HG02642 (cell line): ENCODE measurements at regions not wholly inside any gene's neighbourhood (a gene's known extent, or its start where the extent isn't known, plus 50 kb on each side); places are given as distances from the start of the nearest gene placed in this dataset.
"Not testable (repeated sequence)": the region's sequence is repeated elsewhere in the genome, so short reads cannot be mapped to it uniquely, and the experiment has no call there.

Source experiments
- ATAC-seq: cut with Tn5 transposase; IDR thresholded peaks from one replicate; pipeline ENCODE4 v1.9.1; 2021; ENCODE audit warnings: mild to moderate bottlenecking; ENCODE audit not compliant: unreplicated experiment, poor library complexity

DNA sequence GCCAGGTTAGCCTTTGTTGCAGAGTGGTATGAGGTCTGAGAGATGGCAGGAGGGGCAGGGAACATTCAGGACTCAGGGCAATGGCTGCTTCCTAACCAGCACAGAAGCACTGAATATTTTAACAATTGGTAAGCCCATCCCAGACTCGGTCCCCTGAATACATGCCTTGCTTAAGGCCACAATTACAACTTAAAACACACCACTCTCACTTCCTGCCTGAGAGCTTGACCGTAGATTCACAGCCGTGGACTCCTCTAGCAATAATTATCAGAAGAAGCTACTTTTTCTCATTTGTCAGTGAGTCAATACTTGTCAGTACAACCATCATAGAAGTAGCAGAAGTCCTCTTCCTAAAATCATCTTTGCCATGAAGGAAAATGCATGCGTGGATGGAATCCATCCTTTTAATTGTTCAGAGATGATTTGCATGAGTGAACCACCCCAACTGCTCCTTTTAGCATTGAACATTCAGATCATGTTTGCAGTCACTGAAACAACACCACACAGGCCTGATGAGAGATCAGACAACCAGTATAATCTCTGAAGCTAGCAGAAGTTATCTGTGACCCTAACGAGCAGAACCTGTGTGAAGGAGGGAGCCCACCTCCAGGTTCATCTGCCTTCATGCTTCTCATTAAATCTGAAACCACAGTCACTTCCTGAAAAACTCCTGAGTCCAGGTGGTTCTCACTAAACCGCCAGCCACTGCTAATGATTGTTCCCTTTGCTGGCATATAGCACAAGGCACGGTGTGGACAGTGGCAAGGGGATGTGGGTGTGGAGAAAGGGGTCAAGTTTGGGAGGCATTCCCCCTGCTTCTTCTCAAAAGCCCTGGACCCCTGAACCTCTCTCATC lies 333.9 kb upstream of the CNR1 start:
- ATAC-seq, result no peak

- no peak for ATAC-seq
These were observed 333.3 kb upstream of the CNR1 start for GRCh38 chr6:88499436-88499835.

- ATAC-seq, result not testable (repeated sequence)
These were observed 331.3 kb upstream of the CNR1 start for GRCh38 chr6:88497403-88497802.

DNA sequence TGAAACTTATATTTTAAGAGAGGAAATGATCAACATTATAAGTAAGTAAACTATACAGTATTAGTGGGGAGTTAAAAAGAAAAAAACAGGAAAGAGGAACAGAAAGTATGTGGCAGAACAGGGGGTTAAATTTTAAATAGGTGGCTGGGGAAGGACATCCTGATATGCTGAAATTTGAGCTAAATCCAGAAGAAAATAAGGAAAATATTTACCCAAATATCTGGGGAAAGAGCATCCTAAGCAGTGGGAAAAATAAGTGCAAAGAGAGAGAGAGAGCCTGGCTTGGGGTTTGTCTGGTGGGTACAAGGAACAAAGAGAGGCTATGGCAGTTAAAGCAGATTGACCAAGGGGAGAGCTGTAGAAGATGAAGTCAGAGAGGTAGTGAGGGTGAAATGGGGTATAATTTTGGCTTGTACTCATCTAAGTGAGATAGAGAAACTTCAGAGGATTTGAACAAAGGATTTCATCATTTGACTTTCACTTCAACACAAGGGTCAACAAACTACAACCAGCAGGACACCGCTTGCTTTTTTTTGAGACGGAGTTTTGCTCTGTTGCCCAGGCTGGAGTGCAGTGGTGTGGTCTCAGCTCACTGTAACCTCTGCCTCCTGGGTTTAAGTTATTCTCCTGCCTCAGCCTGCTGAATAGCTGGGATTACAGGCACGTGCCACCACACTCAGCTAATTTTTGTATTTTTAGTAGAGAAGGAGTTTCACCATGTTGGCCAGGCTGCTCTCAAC lies 328.4 kb upstream of the CNR1 start:
- ATAC-seq, result peak; percentile 62

DNA sequence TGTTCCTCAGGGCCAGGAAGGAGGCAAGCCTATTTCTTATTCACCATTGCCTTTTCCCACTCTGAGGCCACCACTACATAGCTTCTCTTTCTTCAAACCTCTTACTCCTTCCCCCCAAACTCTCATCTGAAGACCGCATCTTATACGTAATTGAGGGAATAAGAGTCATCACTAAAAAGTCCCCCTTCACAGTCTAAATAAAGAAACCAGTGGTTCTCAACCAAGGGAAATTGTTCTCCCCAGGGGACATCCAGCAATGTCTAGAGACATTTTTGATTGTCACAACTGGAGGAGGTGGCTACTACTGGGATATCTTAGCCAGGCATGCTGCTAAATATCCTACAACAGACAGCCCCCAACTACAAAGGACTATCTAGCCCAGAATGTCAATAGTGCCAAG lies 327.6 kb upstream of the CNR1 start:
- peak; percentile 50 for ATAC-seq

DNA sequence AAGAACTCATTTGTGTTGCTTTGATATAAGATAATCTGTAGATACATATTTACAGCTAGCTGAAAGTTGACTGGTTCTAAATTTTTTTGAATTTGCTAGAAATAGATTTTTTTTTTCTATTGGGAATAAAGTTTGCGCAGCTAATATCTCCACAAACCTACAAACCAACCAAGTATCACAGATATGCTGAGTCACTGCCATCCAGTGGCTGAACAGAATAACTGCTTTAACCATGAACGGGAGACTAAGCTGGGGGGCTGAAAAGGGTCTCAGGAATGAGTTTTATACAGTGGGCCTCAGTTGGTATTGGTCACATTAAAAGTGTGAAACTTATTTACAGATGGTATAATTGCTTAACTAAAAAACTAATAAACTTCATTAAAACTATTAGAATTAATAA lies 326.7 kb upstream of the CNR1 start:
- no peak for ATAC-seq

DNA sequence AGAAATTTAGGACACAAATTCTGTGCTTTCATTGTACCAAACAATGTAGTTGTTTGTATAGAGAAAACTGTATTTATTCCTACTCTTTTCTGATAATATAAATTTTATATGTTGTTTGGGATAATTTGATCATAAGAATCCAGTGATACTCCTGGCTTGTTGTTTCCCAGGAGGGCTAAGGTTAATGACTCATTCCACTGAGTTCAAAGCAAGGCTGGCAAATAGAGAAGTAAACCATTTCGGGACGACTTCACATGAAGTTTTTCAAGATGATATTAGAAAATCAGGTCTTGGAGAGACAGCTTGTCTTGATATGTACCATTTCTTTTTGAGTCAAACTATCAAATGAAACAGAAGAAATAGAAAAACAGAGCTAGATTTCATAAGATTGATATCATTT lies 326.1 kb upstream of the CNR1 start:
- no peak for ATAC-seq

- ATAC-seq, result no peak
These were observed 325.2 kb upstream of the CNR1 start for GRCh38 chr6:88491266-88491880.

DNA sequence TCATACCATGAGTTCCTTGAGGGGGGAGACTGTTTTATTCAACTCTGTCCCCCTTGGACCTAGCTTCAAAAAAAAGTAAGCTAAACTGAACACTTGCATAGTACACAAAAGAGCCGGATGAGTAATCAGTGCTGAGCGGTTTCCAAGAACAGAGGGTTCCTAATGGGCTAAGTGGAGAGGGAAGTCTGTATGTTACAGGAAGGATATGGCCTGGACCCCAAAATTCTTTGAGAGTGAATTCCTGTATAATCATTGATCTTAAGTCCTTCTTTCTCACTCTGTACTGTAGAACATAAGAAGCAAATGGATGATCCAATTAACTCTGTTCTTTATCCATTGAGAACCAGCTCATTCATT lies 324.7 kb upstream of the CNR1 start:
- no peak for ATAC-seq

GRCh38 chr6:88490195-88490907 lies 324.2 kb upstream of the CNR1 start:
- no peak for ATAC-seq

DNA sequence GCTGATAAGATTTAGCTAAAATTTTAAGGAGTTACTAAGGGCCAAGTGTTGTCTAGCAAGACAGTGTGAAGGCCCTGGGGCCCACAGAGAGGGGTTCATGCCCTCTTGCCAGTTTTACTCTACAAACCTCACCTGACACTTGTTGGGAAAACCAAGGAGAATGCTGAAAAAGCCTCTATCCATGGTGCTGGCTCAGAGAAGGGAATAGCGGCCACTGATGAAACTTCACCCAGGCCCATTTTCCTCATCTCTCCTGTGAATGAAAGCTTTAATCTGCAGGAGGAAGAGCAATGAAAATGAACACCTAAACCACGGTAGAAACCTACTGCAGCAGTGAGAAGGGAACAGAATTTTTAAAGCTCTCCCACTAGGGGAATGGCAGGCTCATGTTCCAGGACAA lies 317.3 kb upstream of the CNR1 start:
- no peak for ATAC-seq

DNA sequence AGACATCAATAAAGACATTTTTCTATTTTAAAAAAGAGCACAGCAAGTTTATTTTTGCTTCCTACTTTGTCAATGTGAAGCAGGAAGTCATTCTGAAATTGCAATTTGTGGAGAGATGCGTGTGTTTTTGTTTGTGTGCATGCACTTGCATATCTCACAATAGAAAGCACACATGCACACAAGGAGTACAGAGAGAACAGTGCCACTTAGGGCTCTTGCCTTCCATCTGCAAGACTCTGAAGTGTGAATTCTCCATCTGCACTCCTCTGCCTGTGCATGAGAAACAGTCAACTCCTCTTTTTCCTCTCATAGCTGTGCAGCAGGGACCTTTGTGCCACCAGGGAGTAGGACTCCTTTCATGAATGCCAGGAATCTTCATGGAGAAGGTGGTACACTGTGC lies 316.3 kb upstream of the CNR1 start:
- ATAC-seq, result no peak

GRCh38 chr6:88481519-88481918 lies 315.4 kb upstream of the CNR1 start:
- no peak for ATAC-seq

DNA sequence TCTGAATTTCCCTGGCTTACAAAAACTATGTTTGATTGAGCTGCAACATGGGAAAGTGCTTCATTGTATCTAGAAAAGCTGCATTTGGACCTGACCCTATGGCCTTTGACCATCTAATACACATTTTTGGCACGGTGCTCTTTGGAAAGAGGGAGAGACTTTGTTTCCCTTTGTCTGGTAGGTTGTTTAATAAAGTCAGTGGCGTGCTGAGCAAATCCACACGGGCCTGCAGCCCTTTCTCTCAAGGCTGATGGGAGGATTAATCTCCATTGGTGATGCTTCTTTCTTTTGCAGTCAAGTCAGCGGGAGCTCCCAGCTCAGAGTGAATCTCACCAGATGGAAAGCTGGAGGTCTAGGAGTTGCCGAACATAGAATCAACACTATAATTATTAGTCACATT lies 314.7 kb upstream of the CNR1 start:
- no peak for ATAC-seq

GRCh38 chr6:88477413-88477812 lies 311.3 kb upstream of the CNR1 start:
- no peak for ATAC-seq

DNA sequence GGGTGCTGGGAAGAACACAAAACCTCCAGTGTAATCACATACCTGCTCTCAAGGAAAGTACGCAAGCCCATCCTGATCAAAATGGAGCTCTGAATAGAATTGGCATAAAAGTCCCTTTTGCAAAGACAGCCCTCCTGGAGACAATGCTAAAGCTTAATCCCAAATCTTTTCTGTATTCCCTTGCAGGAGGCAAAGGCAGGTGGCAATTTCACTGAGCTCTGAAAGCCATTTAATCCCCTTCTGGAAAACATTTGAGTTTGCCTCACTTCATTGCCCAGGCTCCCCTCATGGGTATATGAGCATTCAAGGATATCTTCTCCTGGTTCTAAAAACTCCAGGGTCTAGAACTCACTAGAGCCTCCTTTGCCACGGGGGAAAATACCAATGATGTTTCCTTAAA lies 310.2 kb upstream of the CNR1 start:
- ATAC-seq, result no peak

DNA sequence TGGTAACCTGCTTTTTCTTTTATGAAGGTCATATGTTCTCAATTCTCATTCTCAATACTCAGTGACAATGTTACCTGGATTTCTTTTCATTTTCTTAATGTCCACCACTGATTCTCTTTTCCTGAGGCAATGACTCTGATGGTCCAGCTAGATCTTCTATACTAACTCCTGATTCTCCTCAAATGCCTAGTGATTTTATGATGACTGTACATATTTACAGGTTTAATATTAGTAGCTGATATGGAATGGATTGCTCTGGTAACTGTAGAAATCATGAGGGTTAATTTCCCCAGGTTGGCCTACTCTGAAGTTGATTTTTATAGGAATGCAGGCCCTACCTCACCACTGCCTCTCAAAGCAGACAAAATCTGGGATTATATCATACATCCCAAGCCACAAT lies 308.6 kb upstream of the CNR1 start:
- no peak for ATAC-seq

DNA sequence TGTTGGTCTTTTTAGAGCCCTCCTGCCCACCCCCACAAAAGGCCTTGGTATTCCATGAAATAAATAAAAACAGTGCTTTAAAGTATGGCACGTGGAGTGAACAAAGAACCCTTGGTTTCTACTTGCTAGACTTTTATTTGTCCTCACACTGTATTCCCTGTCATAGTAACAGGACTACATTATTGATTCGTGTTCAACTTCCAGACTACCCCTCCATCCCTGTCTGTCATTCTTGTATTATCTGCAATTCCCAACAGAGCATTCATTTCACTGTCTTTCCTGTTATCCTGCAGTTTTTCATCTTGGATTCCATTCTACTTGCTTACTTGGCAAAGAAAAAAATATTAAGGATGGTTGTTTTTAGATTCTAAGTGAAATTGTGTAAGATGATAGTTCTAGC lies 307.4 kb upstream of the CNR1 start:
- ATAC-seq, result no peak

GRCh38 chr6:88472851-88473525 lies 306.8 kb upstream of the CNR1 start:
- no peak for ATAC-seq

DNA sequence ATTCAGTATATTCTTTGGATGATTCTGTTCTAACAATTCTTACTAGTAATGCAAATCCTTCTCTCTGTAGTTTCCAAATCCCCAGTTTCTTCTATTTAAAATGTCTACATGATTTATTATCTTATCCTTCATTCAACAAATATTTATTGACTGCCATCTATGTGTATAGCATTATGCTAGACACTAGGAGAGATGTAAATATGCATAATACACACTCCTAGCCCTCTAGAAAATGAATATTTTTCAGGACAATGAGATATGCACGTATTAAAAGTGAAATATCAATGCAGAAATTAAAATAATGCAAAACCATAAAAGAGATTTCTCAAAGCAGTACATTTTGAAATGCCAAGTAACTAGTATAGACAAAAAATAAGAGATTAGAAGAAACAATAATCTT lies 293.5 kb upstream of the CNR1 start:
- ATAC-seq, result no peak
